GM12874 (cell line): ENCODE measurements at regions not wholly inside any gene's neighbourhood (a gene's known extent, or its start where the extent isn't known, plus 50 kb on each side); places are given as distances from the start of the nearest gene placed in this dataset.

Experiments used
- TF ChIP-seq, protein P1 (sequence below): IDR thresholded peaks from 2 replicates; pipeline ENCODE4 v1.5.1; 2011; ENCODE audit warnings: low read depth, mild to moderate bottlenecking, control low read depth, low read length, moderate library complexity; ENCODE audit not compliant: insufficient read depth

DNA sequence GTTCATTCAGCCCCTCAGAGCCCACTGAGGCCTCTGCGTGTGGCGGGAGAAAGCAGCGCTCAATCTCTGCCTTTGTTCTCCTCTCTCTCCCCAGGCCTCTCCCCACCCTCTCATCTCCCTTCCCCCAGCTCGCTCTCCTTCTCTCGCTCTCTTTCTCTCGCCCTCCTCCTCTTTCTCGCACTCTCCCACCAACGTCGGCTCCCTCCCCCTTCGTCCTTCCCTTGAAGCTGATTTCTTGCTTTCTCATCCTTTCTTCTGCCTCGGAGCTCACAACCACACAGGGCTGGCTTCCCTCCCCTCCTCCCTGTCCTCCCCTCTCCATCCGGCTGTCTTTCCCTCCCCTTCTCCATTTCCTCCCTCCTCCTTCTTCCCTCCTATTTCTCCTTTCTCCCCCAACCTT is 96.4 kb downstream of the LRRC74A start:
- TF ChIP-seq, protein P1, sequence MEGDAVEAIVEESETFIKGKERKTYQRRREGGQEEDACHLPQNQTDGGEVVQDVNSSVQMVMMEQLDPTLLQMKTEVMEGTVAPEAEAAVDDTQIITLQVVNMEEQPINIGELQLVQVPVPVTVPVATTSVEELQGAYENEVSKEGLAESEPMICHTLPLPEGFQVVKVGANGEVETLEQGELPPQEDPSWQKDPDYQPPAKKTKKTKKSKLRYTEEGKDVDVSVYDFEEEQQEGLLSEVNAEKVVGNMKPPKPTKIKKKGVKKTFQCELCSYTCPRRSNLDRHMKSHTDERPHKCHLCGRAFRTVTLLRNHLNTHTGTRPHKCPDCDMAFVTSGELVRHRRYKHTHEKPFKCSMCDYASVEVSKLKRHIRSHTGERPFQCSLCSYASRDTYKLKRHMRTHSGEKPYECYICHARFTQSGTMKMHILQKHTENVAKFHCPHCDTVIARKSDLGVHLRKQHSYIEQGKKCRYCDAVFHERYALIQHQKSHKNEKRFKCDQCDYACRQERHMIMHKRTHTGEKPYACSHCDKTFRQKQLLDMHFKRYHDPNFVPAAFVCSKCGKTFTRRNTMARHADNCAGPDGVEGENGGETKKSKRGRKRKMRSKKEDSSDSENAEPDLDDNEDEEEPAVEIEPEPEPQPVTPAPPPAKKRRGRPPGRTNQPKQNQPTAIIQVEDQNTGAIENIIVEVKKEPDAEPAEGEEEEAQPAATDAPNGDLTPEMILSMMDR = no peak

GRCh38 chr14:76922092-76922491 is 95.9 kb downstream of the LRRC74A start:
- TF ChIP-seq, protein P1 = no peak

- TF ChIP-seq, protein P1 = no peak
These were observed 94.8 kb downstream of the LRRC74A start for GRCh38 chr14:76921088-76921399.

DNA sequence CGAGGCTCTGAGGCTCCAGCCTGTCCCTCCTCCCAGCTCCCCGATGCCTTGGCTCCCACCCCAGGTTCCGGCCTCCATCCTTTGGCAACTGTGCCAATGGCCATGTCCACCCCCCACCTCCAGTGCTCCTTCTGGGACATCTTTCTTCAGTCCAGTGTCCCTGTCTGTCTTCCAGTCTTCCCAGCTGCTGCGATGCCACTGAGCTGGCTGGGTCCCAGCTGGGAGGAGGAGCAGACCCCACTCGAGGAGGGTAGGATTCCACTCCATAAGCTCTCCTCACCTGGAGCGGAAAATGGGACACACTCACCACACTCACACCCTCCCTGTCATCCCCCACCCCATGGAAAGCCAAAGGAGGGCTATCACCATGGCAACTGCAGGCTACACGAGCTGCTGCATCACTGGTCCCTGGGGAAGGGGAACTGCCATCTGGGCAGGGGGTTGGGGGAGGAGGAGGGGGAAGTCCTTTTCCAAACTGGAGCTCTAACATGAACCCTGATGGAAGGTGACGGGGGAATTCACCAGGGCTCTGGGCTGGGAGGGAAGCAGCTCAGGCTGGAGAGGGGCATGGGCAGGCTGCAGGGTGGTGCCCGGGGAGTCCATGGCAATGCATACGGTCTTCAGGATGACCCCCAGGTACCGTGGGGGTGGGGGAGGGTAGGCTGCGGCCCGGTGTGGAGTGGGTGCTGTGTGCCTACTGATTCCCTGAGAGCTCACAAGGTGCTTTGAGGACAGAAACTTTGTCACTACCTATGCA is 94.3 kb downstream of the LRRC74A start:
- TF ChIP-seq, protein P1 = no peak

- TF ChIP-seq, protein P1 = no peak
These were observed 93.5 kb downstream of the LRRC74A start for GRCh38 chr14:76919431-76920330.
